C4-2B (cell line): ENCODE measurements at regions not wholly inside any gene's neighbourhood (a gene's known extent, or its start where the extent isn't known, plus 50 kb on each side); places are given as distances from the start of the nearest gene placed in this dataset.

Source experiments
- ZFX ChIP-seq: fragments of 450-650 bp; IDR thresholded peaks from 2 replicates; pipeline ENCODE4 v1.6.1; 2017
- TF ChIP-seq, protein P1 (sequence below): fragments of 450-650 bp; conservative IDR thresholded peaks from 2 replicates; pipeline ENCODE4 v1.5.1; 2017; ENCODE audit warnings: mild to moderate bottlenecking

DNA sequence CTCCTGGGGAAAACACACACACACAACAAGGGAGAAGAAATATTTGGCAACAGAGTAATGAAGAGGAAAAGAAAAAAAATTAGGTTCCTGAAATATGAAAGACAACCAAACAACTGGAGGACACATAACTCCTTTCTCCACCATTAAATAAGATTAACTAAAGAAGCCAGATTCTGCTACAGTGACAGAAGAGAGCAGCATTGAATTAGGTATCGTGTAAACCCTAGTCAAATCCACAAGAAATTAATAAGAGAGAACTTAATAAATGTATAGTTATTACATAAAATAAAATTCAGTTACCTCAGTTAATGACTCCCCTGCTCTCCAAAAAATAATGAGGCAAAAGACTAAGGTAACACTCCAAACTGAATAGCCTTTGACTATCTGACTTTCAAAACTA is 306.7 kb downstream of the CRPPA start:
- TF ChIP-seq, protein P1, sequence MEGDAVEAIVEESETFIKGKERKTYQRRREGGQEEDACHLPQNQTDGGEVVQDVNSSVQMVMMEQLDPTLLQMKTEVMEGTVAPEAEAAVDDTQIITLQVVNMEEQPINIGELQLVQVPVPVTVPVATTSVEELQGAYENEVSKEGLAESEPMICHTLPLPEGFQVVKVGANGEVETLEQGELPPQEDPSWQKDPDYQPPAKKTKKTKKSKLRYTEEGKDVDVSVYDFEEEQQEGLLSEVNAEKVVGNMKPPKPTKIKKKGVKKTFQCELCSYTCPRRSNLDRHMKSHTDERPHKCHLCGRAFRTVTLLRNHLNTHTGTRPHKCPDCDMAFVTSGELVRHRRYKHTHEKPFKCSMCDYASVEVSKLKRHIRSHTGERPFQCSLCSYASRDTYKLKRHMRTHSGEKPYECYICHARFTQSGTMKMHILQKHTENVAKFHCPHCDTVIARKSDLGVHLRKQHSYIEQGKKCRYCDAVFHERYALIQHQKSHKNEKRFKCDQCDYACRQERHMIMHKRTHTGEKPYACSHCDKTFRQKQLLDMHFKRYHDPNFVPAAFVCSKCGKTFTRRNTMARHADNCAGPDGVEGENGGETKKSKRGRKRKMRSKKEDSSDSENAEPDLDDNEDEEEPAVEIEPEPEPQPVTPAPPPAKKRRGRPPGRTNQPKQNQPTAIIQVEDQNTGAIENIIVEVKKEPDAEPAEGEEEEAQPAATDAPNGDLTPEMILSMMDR: peak; percentile 78
- no peak for TF ChIP-seq ZFX
